GM12872 (cell line): ENCODE measurements at regions not wholly inside any gene's neighbourhood (a gene's known extent, or its start where the extent isn't known, plus 50 kb on each side); places are given as distances from the start of the nearest gene placed in this dataset.

Experiments
- TF ChIP-seq, protein P1 (sequence below): IDR thresholded peaks from 3 replicates; pipeline ENCODE4 v1.5.1; 2011; ENCODE audit warnings: low read depth, mild to moderate bottlenecking, low read length, moderate library complexity; ENCODE audit not compliant: insufficient read depth

DNA sequence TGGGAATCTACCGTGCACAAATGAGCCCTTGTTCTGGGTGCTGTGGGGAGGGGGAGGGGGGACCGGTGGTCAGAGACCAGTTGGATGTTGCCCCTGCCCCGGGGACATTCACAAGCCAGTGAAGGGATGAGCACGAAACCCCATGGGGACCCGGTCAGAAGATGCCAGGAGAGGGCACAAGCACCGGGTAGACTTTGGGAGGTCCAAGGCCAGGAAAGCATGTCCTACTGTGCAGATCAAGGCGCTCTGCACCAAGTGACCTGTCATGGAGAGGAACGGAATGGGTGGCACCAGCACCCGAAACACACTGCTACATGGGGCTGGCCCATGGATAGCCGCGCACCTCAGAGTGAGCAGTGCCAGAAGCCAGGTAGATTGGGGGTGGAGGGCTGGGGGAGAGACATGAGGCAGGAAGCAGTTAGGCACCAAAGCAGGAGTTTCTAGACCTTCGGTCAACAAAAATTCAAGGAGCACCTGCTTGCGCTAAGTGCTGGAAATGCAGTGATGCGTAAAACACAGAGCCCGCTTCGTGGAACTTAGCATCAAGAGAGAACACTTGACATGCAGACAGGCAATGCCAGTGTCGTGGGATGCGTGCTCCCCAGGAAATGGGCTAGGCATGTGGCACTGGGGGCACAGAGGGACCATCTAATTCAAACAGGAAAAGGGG is 99.1 kb downstream of the CPN2 start:
- TF ChIP-seq, protein P1, sequence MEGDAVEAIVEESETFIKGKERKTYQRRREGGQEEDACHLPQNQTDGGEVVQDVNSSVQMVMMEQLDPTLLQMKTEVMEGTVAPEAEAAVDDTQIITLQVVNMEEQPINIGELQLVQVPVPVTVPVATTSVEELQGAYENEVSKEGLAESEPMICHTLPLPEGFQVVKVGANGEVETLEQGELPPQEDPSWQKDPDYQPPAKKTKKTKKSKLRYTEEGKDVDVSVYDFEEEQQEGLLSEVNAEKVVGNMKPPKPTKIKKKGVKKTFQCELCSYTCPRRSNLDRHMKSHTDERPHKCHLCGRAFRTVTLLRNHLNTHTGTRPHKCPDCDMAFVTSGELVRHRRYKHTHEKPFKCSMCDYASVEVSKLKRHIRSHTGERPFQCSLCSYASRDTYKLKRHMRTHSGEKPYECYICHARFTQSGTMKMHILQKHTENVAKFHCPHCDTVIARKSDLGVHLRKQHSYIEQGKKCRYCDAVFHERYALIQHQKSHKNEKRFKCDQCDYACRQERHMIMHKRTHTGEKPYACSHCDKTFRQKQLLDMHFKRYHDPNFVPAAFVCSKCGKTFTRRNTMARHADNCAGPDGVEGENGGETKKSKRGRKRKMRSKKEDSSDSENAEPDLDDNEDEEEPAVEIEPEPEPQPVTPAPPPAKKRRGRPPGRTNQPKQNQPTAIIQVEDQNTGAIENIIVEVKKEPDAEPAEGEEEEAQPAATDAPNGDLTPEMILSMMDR: no peak

GRCh38 chr3:194253270-194253669 is 97.9 kb downstream of the CPN2 start:
- TF ChIP-seq, protein P1: no peak

- TF ChIP-seq, protein P1: no peak
These were observed 97.1 kb downstream of the CPN2 start for GRCh38 chr3:194254040-194254439.

DNA sequence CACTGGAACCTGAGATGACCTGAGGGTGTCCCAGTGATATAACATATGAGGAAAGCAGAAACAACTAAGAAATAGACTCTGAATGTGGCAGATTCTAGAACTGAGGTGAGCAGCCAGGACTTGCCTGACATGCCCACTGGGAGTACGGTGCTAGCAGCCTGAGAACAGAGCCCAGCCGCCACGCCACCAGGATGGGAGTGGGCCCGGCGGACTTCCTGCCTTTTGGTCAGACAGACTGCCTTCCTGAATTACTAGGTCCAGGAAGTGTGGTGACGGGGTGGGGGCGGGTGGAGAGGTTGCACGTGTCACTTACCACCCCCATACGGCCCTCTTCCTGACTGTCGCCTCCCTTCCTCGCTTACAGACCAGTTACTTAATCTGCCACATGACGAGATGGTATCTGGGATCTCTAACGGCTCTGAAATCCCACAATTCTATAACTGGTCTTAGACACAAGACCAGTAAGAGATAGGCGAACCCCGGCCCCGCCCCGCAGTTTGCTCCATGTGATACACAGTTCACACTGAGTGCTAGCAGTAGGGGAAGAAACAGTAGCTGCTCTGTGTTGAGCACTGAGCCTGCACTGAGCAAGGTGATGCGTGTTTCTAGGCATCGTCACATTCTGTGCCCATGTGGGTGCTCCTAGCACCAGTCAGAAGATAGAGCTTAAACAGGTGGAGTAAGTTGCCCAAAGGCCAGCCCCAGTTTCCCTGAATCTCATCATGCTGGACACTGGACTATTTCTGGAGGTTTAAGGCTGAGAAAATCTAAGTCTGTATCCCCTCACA is 95.7 kb downstream of the CPN2 start:
- TF ChIP-seq, protein P1: no peak

GRCh38 chr3:194256040-194256945 is 94.8 kb downstream of the CPN2 start:
- TF ChIP-seq, protein P1: no peak

DNA sequence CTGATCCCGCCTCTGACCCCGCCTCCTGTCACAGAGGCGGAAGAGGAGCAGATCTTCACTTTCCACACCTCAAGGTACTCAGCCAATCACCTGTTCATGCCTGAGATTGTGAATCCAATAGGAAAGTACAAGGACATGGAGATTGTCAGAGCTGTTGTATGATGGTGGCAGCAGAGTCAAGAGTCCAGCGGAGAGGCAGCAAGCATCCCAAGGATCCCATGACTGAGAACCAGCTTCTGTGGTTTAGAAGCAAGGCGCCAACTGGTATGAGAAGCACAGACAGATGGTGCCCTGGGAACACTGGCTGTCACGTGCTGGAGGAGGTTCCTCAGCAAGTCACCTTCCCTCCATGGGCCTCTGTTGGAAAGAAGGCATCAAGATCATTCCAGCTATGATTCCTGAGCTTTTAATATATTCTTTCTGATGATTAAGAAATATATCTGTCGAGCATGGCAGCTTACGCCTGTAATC is 93.9 kb downstream of the CPN2 start:
- TF ChIP-seq, protein P1: no peak
